T1000 (cell line): ENCODE measurements at regions not wholly inside any gene's neighbourhood (a gene's known extent, or its start where the extent isn't known, plus 50 kb on each side); places are given as distances from the start of the nearest gene placed in this dataset.
"Not testable (repeated sequence)": the region's sequence is repeated elsewhere in the genome, so short reads cannot be mapped to it uniquely, and the experiment has no call there.

Experiments used
- DNase-seq: peaks from one replicate; lab custom pipeline; 2025; ENCODE audit warnings: mixed read lengths; lab: John Stamatoyannopoulos, UW

- not testable (repeated sequence) for DNase-seq
Observed at GRCh38 chr10:91003379-91003778, 82.5 kb upstream of the ANKRD1 start.

GRCh38 chr10:91005276-91005675 lies 84.4 kb upstream of the ANKRD1 start:
- not testable (repeated sequence) for DNase-seq

GRCh38 chr10:91006001-91006751 lies 85.3 kb upstream of the ANKRD1 start:
- DNase-seq, result peak; percentile 52

GRCh38 chr10:91006752-91007346 lies 86.0 kb upstream of the ANKRD1 start:
- no peak for DNase-seq

GRCh38 chr10:91007655-91008054 lies 86.8 kb upstream of the ANKRD1 start:
- DNase-seq, result no peak

- DNase-seq, result no peak
Observed at GRCh38 chr10:91009121-91009520, 88.2 kb upstream of the ANKRD1 start.

- DNase-seq, result no peak
Observed at GRCh38 chr10:91010952-91011351, 90.1 kb upstream of the ANKRD1 start.

GRCh38 chr10:91012502-91012901 lies 91.6 kb upstream of the ANKRD1 start:
- no peak for DNase-seq

- no peak for DNase-seq
Observed at GRCh38 chr10:91013985-91014384, 93.1 kb upstream of the ANKRD1 start.

GRCh38 chr10:91017198-91017597 lies 96.3 kb upstream of the ANKRD1 start:
- DNase-seq, result no peak

- DNase-seq, result no peak
Observed at GRCh38 chr10:91021901-91022300, 101.0 kb upstream of the ANKRD1 start.

GRCh38 chr10:91022390-91022789 lies 101.5 kb upstream of the ANKRD1 start:
- DNase-seq, result no peak

GRCh38 chr10:91022924-91023699 lies 102.2 kb upstream of the ANKRD1 start:
- DNase-seq, result no peak

GRCh38 chr10:91023700-91024398 lies 103.0 kb upstream of the ANKRD1 start:
- no peak for DNase-seq

- DNase-seq, result no peak
Observed at GRCh38 chr10:91024541-91024940, 103.7 kb upstream of the ANKRD1 start.

- no peak for DNase-seq
Observed at GRCh38 chr10:91032611-91033206, 111.8 kb upstream of the ANKRD1 start.

- DNase-seq, result no peak
Observed at GRCh38 chr10:91033324-91033950, 112.5 kb upstream of the ANKRD1 start.

- DNase-seq, result no peak
Observed at GRCh38 chr10:91034042-91034441, 113.2 kb upstream of the ANKRD1 start.

GRCh38 chr10:91034494-91035159 lies 113.7 kb upstream of the ANKRD1 start:
- DNase-seq, result no peak

- DNase-seq, result no peak
Observed at GRCh38 chr10:91035650-91036292, 114.9 kb upstream of the ANKRD1 start.
